Endothelial cell (in vitro differentiated cells): ENCODE measurements at regions not wholly inside any gene's neighbourhood (a gene's known extent, or its start where the extent isn't known, plus 50 kb on each side); places are given as distances from the start of the nearest gene placed in this dataset.
"Not testable (repeated sequence)": the region's sequence is repeated elsewhere in the genome, so short reads cannot be mapped to it uniquely, and the experiment has no call there.

ENCODE experiments used
- DNase-seq: peaks from one replicate; pipeline ENCODE4 v3.0.0; 2021; ENCODE audit warnings: low spot score
- H3K27ac Mint-ChIP-seq: one replicate; pipeline ENCODE4 v1.8.0; 2021; ENCODE audit warnings: mixed read lengths, inconsistent platforms; ENCODE audit not compliant: unreplicated experiment
- H3K27me3 Mint-ChIP-seq: one replicate; pipeline ENCODE4 v1.8.0; 2021; ENCODE audit warnings: mild to moderate bottlenecking, moderate library complexity, mixed read lengths, inconsistent platforms; ENCODE audit not compliant: unreplicated experiment
- H3K36me3 Mint-ChIP-seq: one replicate; pipeline ENCODE4 v1.8.0; 2021; ENCODE audit warnings: mild to moderate bottlenecking, low read depth, mixed read lengths, inconsistent platforms; ENCODE audit not compliant: unreplicated experiment
- H3K4me1 Mint-ChIP-seq: one replicate; pipeline ENCODE4 v1.8.0; 2021; ENCODE audit warnings: mild to moderate bottlenecking, mixed read lengths, inconsistent platforms; ENCODE audit not compliant: unreplicated experiment
- H3K4me3 Mint-ChIP-seq: one replicate; pipeline ENCODE4 v1.8.0; 2021; ENCODE audit warnings: mild to moderate bottlenecking, mixed read lengths, inconsistent platforms; ENCODE audit not compliant: unreplicated experiment
- H3K9me3 Mint-ChIP-seq: one replicate; pipeline ENCODE4 v1.8.0; 2021; ENCODE audit warnings: mixed read lengths, inconsistent platforms; ENCODE audit not compliant: unreplicated experiment
- TF ChIP-seq, protein P1 (sequence below): fragments of 200-600 bp; sonication (generic); IDR thresholded peaks from one replicate; pipeline ENCODE4 v1.5.0; 2021; ENCODE audit warnings: antibody characterized with exemption; ENCODE audit not compliant: unreplicated experiment

DNA sequence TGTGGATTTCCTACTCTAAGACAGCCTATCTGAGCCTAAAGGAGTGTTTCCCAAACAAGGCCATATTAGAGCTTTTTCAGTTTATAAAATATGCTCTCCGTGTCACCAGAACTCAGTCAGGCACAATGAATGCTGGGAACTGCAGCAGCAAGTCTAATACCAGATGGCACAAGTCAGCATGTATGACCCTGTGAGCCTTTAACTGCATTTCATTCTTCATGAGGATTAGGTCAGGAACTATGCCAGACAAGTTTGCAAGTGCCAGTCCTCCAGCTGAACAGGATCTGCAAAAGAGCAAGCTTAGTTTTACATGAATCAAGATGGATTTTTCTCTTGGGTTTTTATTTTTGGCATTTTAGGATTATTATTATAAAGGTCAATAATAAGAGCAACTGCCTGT, 66.7 kb upstream of the SAMD5 start:
- Mint-ChIP-seq H3K27me3 (no peaks in the 10 kb centered on the region), H3K27ac (no peak overlapping the region), H3K36me3 (no peaks in the 10 kb centered on the region), H3K4me1 (no peaks in the 10 kb centered on the region), H3K4me3 (no peak overlapping the region), H3K9me3 (no peaks in the 10 kb centered on the region)
- TF ChIP-seq, protein P1, sequence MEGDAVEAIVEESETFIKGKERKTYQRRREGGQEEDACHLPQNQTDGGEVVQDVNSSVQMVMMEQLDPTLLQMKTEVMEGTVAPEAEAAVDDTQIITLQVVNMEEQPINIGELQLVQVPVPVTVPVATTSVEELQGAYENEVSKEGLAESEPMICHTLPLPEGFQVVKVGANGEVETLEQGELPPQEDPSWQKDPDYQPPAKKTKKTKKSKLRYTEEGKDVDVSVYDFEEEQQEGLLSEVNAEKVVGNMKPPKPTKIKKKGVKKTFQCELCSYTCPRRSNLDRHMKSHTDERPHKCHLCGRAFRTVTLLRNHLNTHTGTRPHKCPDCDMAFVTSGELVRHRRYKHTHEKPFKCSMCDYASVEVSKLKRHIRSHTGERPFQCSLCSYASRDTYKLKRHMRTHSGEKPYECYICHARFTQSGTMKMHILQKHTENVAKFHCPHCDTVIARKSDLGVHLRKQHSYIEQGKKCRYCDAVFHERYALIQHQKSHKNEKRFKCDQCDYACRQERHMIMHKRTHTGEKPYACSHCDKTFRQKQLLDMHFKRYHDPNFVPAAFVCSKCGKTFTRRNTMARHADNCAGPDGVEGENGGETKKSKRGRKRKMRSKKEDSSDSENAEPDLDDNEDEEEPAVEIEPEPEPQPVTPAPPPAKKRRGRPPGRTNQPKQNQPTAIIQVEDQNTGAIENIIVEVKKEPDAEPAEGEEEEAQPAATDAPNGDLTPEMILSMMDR: no peak
- DNase-seq: no peak

DNA sequence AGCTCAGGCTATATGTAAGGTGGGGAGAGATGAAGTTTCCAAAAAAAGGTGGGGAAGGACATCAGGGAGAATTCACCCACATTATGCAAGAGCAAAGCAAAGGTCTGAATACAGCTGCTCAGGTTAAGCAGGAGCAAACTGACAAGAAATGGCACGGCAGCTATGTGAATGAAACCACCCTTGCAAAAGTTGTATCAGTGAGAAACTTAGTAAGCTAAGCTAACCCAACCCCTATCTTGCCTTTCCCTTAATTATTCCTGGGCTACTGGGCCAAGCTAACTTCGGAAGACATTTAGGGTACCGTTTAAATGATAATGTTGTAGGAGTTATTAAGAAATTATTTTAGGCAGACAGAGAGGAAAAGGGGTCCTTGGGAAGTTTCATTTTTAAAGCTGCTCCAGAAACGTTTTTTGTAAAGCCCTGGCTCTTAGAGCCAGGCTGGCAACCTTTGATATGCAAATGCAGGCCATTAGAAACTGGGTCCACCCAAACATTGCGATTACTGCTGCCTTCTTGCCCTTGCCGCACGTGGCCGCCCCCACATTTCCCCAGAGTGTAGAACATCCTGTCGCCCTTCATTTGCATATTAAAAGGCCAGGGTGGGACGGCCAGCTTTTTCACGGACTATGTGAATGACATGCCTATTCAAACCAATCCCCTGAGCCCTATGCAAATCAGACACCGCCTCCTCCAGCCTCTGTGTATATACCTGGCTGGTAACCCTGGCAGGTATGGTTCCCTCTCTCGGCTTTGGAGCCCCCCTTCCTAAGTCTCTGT, 60.5 kb upstream of the SAMD5 start:
- TF ChIP-seq, protein P1: no peak
- no peak overlapping the region for H3K27ac Mint-ChIP-seq
- H3K9me3 Mint-ChIP-seq: no peaks in the 10 kb centered on the region
- DNase-seq: no peak
- H3K4me1 Mint-ChIP-seq: peaks cover 15% of the 10 kb centered on the region
- H3K27me3 Mint-ChIP-seq: no peaks in the 10 kb centered on the region
- no peak overlapping the region for H3K4me3 Mint-ChIP-seq
- no peaks in the 10 kb centered on the region for H3K36me3 Mint-ChIP-seq

DNA sequence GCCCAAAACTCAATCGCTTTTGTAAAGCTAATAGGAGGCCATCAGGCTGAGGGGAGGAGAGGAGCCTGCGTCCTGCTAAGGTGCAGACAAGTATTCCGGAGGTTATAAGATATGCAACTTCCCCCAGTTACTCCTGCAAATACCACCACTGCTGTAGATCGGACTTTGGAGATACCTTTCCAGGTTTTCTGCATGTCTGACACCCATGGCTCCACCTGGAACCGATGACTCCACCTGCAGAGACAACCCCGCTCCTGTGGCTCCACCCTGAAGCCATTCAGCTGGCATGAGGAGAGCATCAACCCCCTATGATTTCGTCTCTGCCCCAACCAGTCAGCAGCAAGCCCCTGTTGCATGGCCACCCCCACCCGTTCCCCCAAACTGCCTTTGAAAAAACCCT, 59.7 kb upstream of the SAMD5 start:
- Mint-ChIP-seq H3K4me1 (peaks cover 18% of the 10 kb centered on the region), H3K27ac (no peak overlapping the region), H3K4me3 (no peak overlapping the region), H3K36me3 (no peaks in the 10 kb centered on the region), H3K27me3 (no peaks in the 10 kb centered on the region), H3K9me3 (no peaks in the 10 kb centered on the region)
- TF ChIP-seq, protein P1: no peak
- no peak for DNase-seq

DNA sequence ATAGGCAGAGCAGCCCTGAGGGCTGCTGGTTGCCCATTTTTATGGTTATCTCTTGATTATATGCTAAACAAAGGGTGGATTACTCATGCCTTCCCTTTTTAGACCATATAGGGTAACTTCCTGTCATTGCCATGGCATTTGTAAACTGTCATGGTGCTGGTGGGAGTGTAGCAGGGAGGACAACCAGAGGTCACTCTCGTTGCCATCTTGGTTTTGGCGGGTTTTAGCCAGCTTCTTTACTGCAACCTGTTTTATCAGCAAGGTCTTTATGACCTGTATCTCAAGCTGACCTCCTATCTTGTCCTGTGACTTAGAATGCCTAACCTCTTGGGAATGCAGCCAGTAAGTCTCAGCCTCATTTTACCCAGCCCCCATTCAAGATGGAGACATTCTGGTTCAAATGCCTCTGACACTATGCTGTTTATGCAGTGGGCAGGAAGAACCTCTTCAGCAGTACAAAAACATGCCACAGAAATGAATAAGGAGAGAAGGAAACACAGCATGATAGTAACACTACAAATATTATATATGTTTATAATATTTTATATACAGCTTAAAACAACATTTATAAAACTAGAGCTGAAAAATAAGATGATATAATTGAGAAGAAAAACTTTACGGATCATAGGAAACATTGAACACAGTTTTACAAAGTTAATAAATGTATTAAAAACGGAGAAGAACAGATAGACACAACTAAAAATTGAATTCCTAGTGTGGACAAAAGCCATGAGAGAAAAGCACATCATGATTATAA, 58.9 kb upstream of the SAMD5 start:
- Mint-ChIP-seq H3K9me3 (no peaks in the 10 kb centered on the region), H3K4me1 (peaks cover 21% of the 10 kb centered on the region), H3K4me3 (no peak overlapping the region), H3K27me3 (no peaks in the 10 kb centered on the region), H3K27ac (no peak overlapping the region), H3K36me3 (no peaks in the 10 kb centered on the region)
- TF ChIP-seq, protein P1: no peak
- DNase-seq: no peak

DNA sequence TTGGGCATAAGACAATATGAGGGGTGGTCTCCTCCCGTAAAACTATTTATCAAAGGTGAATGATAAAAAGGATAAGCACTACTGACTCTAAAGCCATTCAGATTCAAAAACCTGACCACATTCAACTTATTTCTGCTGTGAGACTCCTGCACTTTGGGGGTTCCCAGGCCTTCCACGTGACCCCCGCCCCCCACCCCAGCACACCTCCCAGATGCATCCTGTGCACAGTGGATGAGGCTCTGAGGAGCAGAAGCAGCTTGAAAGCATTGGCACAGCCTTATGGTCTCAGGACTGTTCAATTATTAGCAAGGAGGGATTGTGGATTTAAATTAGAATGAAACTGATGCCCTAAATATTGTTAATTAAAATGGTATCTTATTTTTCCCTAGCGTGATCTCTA, 55.1 kb upstream of the SAMD5 start:
- TF ChIP-seq, protein P1: no peak
- Mint-ChIP-seq H3K27ac (peak overlapping the region; percentile 65), H3K9me3 (no peaks in the 10 kb centered on the region), H3K4me3 (no peak overlapping the region), H3K27me3 (no peaks in the 10 kb centered on the region), H3K36me3 (no peaks in the 10 kb centered on the region), H3K4me1 (peaks cover 11% of the 10 kb centered on the region)
- no peak for DNase-seq

DNA sequence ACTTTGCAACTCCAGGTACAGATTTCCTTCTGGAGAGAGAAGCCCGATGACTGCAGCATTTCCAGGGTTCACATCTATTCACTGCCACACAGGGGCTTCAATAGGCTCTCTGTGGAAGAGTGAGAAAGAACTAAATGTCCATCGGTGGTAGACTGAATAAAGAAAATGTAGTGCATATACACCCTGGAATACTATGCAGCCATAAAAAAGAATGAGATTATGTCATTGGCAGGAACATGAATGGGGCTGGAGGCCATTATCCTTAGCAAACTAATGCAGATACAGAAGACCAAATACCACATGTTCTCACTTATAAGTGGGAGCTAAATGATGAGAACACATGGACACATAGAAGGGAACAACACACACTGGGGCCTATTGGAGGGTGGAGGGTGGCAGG, 53.6 kb upstream of the SAMD5 start:
- not testable (repeated sequence) for H3K4me1 Mint-ChIP-seq, H3K27ac Mint-ChIP-seq, H3K4me3 Mint-ChIP-seq, DNase-seq, H3K36me3 Mint-ChIP-seq, H3K9me3 Mint-ChIP-seq, H3K27me3 Mint-ChIP-seq
